GM18867 (cell line): ENCODE measurements at regions not wholly inside any gene's neighbourhood (a gene's known extent, or its start where the extent isn't known, plus 50 kb on each side); places are given as distances from the start of the nearest gene placed in this dataset.

Source experiments
- ATAC-seq: cut with Tn5 transposase; IDR thresholded peaks from one replicate; pipeline ENCODE4 v1.9.1; 2021; ENCODE audit warnings: mild to moderate bottlenecking, moderate library complexity; ENCODE audit not compliant: unreplicated experiment

- no peak for ATAC-seq
Observed at GRCh38 chr6:15810618-15811017, 147.8 kb upstream of the DTNBP1 start.

- ATAC-seq = no peak
Observed at GRCh38 chr6:15809367-15809766, 146.5 kb upstream of the DTNBP1 start.

- no peak for ATAC-seq
Observed at GRCh38 chr6:15804164-15805154, 141.6 kb upstream of the DTNBP1 start.

- no peak for ATAC-seq
Observed at GRCh38 chr6:15802466-15802865, 139.6 kb upstream of the DTNBP1 start.

- no peak for ATAC-seq
Observed at GRCh38 chr6:15801912-15802311, 139.1 kb upstream of the DTNBP1 start.

- ATAC-seq = no peak
Observed at GRCh38 chr6:15800841-15801617, 138.2 kb upstream of the DTNBP1 start.

GRCh38 chr6:15798533-15799255 lies 135.9 kb upstream of the DTNBP1 start:
- ATAC-seq = no peak

GRCh38 chr6:15796844-15797243 lies 134.0 kb upstream of the DTNBP1 start:
- ATAC-seq = no peak

- ATAC-seq = no peak
Observed at GRCh38 chr6:15796130-15796771, 133.4 kb upstream of the DTNBP1 start.

- no peak for ATAC-seq
Observed at GRCh38 chr6:15793826-15794225, 131.0 kb upstream of the DTNBP1 start.

GRCh38 chr6:15793288-15793687 lies 130.5 kb upstream of the DTNBP1 start:
- ATAC-seq = no peak

- no peak for ATAC-seq
Observed at GRCh38 chr6:15792842-15793241, 130.0 kb upstream of the DTNBP1 start.

- no peak for ATAC-seq
Observed at GRCh38 chr6:15791448-15792181, 128.8 kb upstream of the DTNBP1 start.

GRCh38 chr6:15790116-15790515 lies 127.3 kb upstream of the DTNBP1 start:
- no peak for ATAC-seq

- ATAC-seq = no peak
Observed at GRCh38 chr6:15786846-15787245, 124.0 kb upstream of the DTNBP1 start.

GRCh38 chr6:15783484-15783883 lies 120.7 kb upstream of the DTNBP1 start:
- ATAC-seq = no peak

- ATAC-seq = no peak
Observed at GRCh38 chr6:15781890-15782289, 119.1 kb upstream of the DTNBP1 start.

GRCh38 chr6:15781333-15781732 lies 118.5 kb upstream of the DTNBP1 start:
- ATAC-seq = no peak

GRCh38 chr6:15780437-15780836 lies 117.6 kb upstream of the DTNBP1 start:
- ATAC-seq = no peak

GRCh38 chr6:15779726-15780125 lies 116.9 kb upstream of the DTNBP1 start:
- no peak for ATAC-seq
